ENCODE measurements at regions not wholly inside any gene's neighbourhood (a gene's known extent, or its start where the extent isn't known, plus 50 kb on each side); places are given as distances from the start of the nearest gene placed in this dataset.

- no peak for TF ChIP-seq POLR2AphosphoS5 (IDR thresholded peaks at IDR 0.05; ENCODE audit: low read depth, low read length)
- TF ChIP-seq POLR2A (IDR thresholded peaks at IDR 0.05; ENCODE audit: borderline replicate concordance, extremely low read depth, insufficient read depth, insufficient read length), result no peak
- no peak for TF ChIP-seq CTCF (IDR thresholded peaks at IDR 0.05 in 2 of 3, conservative IDR thresholded peaks at IDR 0.05 in 1 of 3; ENCODE audit: borderline replicate concordance in 1 of 3, insufficient read depth in 1 of 3, low read depth in 2 of 3, low read length in 2 of 3)
- TF ChIP-seq ELF1 (IDR thresholded peaks at IDR 0.05; ENCODE audit: borderline replicate concordance, low read depth), result no peak
- no peak for TF ChIP-seq JUND (IDR thresholded peaks at IDR 0.05)
- no peak for TF ChIP-seq ZBTB33 (IDR thresholded peaks at IDR 0.05; ENCODE audit: extremely low read depth, insufficient replicate concordance, low read length)
- no peak for TF ChIP-seq SP1 (IDR thresholded peaks at IDR 0.05; ENCODE audit: low read depth)
- no peak for TF ChIP-seq ZNF274 (IDR thresholded peaks at IDR 0.05; ENCODE audit: low read depth, low read length)
Measured at GRCh38 chr9:104374711-104375110, 129.4 kb upstream of the OR13F1 start.

Data from HCT116 (cell line).